Calu3 (cell line): ENCODE measurements at regions not wholly inside any gene's neighbourhood (a gene's known extent, or its start where the extent isn't known, plus 50 kb on each side); places are given as distances from the start of the nearest gene placed in this dataset.

Experiments used
- BruUV-seq: library from RNA; stranded (reverse); fragments of 400-500 nt; replicated peaks from 2 replicates; lab custom pipeline; 2021; lab: Mats Ljungman, UMichigan
- CTCF ChIA-PET: fragments of 300-600 bp; sonication (Branson Sonifier 250); formaldehyde crosslinking; loops from one replicate; lab custom pipeline; 2022; ENCODE audit warnings: antibody characterized with exemption; lab: Charles Lee
- DNase-seq: peaks from one replicate; pipeline ENCODE4 v3.0.0; 2022
- H3K27ac Mint-ChIP-seq: one replicate; pipeline ENCODE4 v1.8.0; 2022; ENCODE audit warnings: mixed read lengths; ENCODE audit not compliant: unreplicated experiment
- H3K27me3 Mint-ChIP-seq: one replicate; pipeline ENCODE4 v1.8.0; 2022; ENCODE audit warnings: mixed read lengths; ENCODE audit not compliant: unreplicated experiment
- H3K36me3 Mint-ChIP-seq: one replicate; pipeline ENCODE4 v1.8.0; 2022; ENCODE audit warnings: mild to moderate bottlenecking, moderate library complexity, mixed read lengths; ENCODE audit not compliant: insufficient read depth, unreplicated experiment
- H3K4me1 Mint-ChIP-seq: one replicate; pipeline ENCODE4 v1.8.0; 2022; ENCODE audit warnings: mild to moderate bottlenecking, low read depth, mixed read lengths; ENCODE audit not compliant: unreplicated experiment
- H3K4me3 Mint-ChIP-seq: one replicate; pipeline ENCODE4 v1.8.0; 2022; ENCODE audit warnings: mild to moderate bottlenecking, low read depth, moderate library complexity, mixed read lengths; ENCODE audit not compliant: unreplicated experiment
- H3K9me3 Mint-ChIP-seq: one replicate; pipeline ENCODE4 v1.8.0; 2022; ENCODE audit warnings: low read depth, mixed read lengths; ENCODE audit not compliant: unreplicated experiment
- CTCF ChIP-seq: fragments of 200-600 bp; IDR thresholded peaks from one replicate; pipeline ENCODE4 v1.8.0; 2022; ENCODE audit warnings: antibody characterized with exemption; ENCODE audit not compliant: unreplicated experiment
- intact Hi-C: fragments of 100-400 bp; cut with micrococcal nuclease; formaldehyde crosslinking; loops from one replicate; pipeline ENCODE4 v1.10.0; 2022; ENCODE audit not compliant: unreplicated experiment

GRCh38 chr14:71702786-71703185, 229.4 kb upstream of the RGS6 start:
- H3K9me3 Mint-ChIP-seq: no peaks in the 10 kb centered on the region
- TF ChIP-seq CTCF: no peak
- CTCF ChIA-PET: no interaction called here
- H3K27ac Mint-ChIP-seq: no peak overlapping the region
- H3K4me3 Mint-ChIP-seq: no peak overlapping the region
- BruUV-seq: no TSS peak
- intact Hi-C loops: no loop called here
- no peak for DNase-seq
- no peaks in the 10 kb centered on the region for H3K36me3 Mint-ChIP-seq
- no peaks in the 10 kb centered on the region for H3K4me1 Mint-ChIP-seq
- H3K27me3 Mint-ChIP-seq: no peaks in the 10 kb centered on the region

- no peaks in the 10 kb centered on the region for H3K4me1 Mint-ChIP-seq
- no peak overlapping the region for H3K4me3 Mint-ChIP-seq
- no peak overlapping the region for H3K27ac Mint-ChIP-seq
- no peaks in the 10 kb centered on the region for H3K27me3 Mint-ChIP-seq
- no TSS peak for BruUV-seq
- H3K9me3 Mint-ChIP-seq: no peaks in the 10 kb centered on the region
- DNase-seq: no peak
- TF ChIP-seq CTCF: no peak
- intact Hi-C loops: no loop called here
- CTCF ChIA-PET: no interaction called here
- H3K36me3 Mint-ChIP-seq: no peaks in the 10 kb centered on the region
Measured at GRCh38 chr14:71703477-71703876, 228.8 kb upstream of the RGS6 start.

- no peaks in the 10 kb centered on the region for H3K36me3 Mint-ChIP-seq
- CTCF ChIA-PET: interaction anchor here (0.6 kb wide), 1 partner anchor 9 kb away, joined by 3 read pairs; no protein-coding TSS in a partner anchor
Measured at GRCh38 chr14:71704210-71704609, 228.0 kb upstream of the RGS6 start.

GRCh38 chr14:71705460-71705859, 226.8 kb upstream of the RGS6 start:
- no peak for DNase-seq
- intact Hi-C loops: no loop called here
- no peak for TF ChIP-seq CTCF
- Mint-ChIP-seq H3K36me3 (no peaks in the 10 kb centered on the region), H3K9me3 (no peaks in the 10 kb centered on the region), H3K27ac (no peak overlapping the region), H3K4me3 (no peak overlapping the region), H3K4me1 (no peaks in the 10 kb centered on the region), H3K27me3 (no peaks in the 10 kb centered on the region)
- CTCF ChIA-PET: no interaction called here
- no TSS peak for BruUV-seq

More at GRCh38 chr14:71704210-71704609, 228.0 kb upstream of the RGS6 start:
- Mint-ChIP-seq H3K27ac (no peak overlapping the region), H3K4me1 (no peaks in the 10 kb centered on the region), H3K9me3 (no peaks in the 10 kb centered on the region), H3K27me3 (no peaks in the 10 kb centered on the region), H3K4me3 (no peak overlapping the region)
- TF ChIP-seq CTCF: no peak
- no peak for DNase-seq
- no TSS peak for BruUV-seq
- intact Hi-C loops: no loop called here
